ENCODE measurements at regions not wholly inside any gene's neighbourhood (a gene's known extent, or its start where the extent isn't known, plus 50 kb on each side); places are given as distances from the start of the nearest gene placed in this dataset.

GRCh38 chr1:67624680-67625079, 60.3 kb upstream of the GADD45A start:
- Histone ChIP-seq H3K4me1 (ENCODE audit: control insufficient read depth, extremely low read depth, insufficient read depth, low read length) (no peaks in the 10 kb centered on the region), H3K4me3 (replicated peaks in 1 of 4; ENCODE audit: control extremely low read depth in 1 of 4, insufficient read depth in 1 of 4, low read depth in 3 of 4, low read length in 4 of 4) (no peak overlapping the region), H3K27me3 (ENCODE audit: control insufficient read depth, insufficient read depth, low read length) (no peaks in the 10 kb centered on the region), H2AFZ (ENCODE audit: low read length) (no peak overlapping the region), H4K20me1 (ENCODE audit: control insufficient read depth, extremely low read depth, insufficient read depth, low read length) (no peaks in the 10 kb centered on the region), H3K79me2 (ENCODE audit: control insufficient read depth, insufficient read depth, low read length) (no peaks in the 10 kb centered on the region), H3K27ac (ENCODE audit: insufficient read depth, low read length) (no peak overlapping the region), H3K36me3 (ENCODE audit: control insufficient read depth, insufficient read depth, low read length) (no peaks in the 10 kb centered on the region), H3K9me3 (ENCODE audit: control insufficient read depth, insufficient read depth, low read depth, low read length) (no peaks in the 10 kb centered on the region), H3K4me2 (ENCODE audit: extremely low read depth, insufficient read depth, low read length) (no peak overlapping the region), H3K9ac (ENCODE audit: insufficient read depth, low read length) (no peak overlapping the region)
- no peak for DNase-seq (ENCODE audit: low read depth in 2 of 2)
- TF ChIP-seq EZH2 (IDR thresholded peaks at IDR 0.05; ENCODE audit: low read length, missing control alignments) (no peak), CTCF (conservative IDR thresholded peaks at IDR 0.05 in 1 of 2, IDR thresholded peaks at IDR 0.05 in 1 of 2; ENCODE audit: low read depth in 1 of 2, low read length in 2 of 2) (no peak)

GRCh38 chr1:67626090-67626860, 58.7 kb upstream of the GADD45A start:
- no peaks in the 10 kb centered on the region for H3K36me3 ChIP-seq (ENCODE audit: control insufficient read depth, insufficient read depth, low read length)
- no peak overlapping the region for H3K9ac ChIP-seq (ENCODE audit: insufficient read depth, low read length)
- H3K4me1 ChIP-seq (ENCODE audit: control insufficient read depth, extremely low read depth, insufficient read depth, low read length) = no peaks in the 10 kb centered on the region
- H3K27me3 ChIP-seq (ENCODE audit: control insufficient read depth, insufficient read depth, low read length) = no peaks in the 10 kb centered on the region
- H3K4me2 ChIP-seq (ENCODE audit: extremely low read depth, insufficient read depth, low read length) = no peak overlapping the region
- H4K20me1 ChIP-seq (ENCODE audit: control insufficient read depth, extremely low read depth, insufficient read depth, low read length) = no peaks in the 10 kb centered on the region
- DNase-seq (ENCODE audit: low read depth in 2 of 2) = peak; percentile 54 to 87
- H3K9me3 ChIP-seq (ENCODE audit: control insufficient read depth, insufficient read depth, low read depth, low read length) = no peaks in the 10 kb centered on the region
- TF ChIP-seq EZH2 (IDR thresholded peaks at IDR 0.05; ENCODE audit: low read length, missing control alignments) (no peak), CTCF (conservative IDR thresholded peaks at IDR 0.05 in 1 of 2, IDR thresholded peaks at IDR 0.05 in 1 of 2; ENCODE audit: low read depth in 1 of 2, low read length in 2 of 2) (no peak)
- no peak overlapping the region for H2AFZ ChIP-seq (ENCODE audit: low read length)
- H3K4me3 ChIP-seq (replicated peaks in 1 of 4; ENCODE audit: control extremely low read depth in 1 of 4, insufficient read depth in 1 of 4, low read depth in 3 of 4, low read length in 4 of 4) = no peak overlapping the region
- no peak overlapping the region for H3K27ac ChIP-seq (ENCODE audit: insufficient read depth, low read length)
- no peaks in the 10 kb centered on the region for H3K79me2 ChIP-seq (ENCODE audit: control insufficient read depth, insufficient read depth, low read length)

- no peaks in the 10 kb centered on the region for H3K4me1 ChIP-seq (ENCODE audit: control insufficient read depth, extremely low read depth, insufficient read depth, low read length)
- no peak overlapping the region for H3K4me2 ChIP-seq (ENCODE audit: extremely low read depth, insufficient read depth, low read length)
- H3K27ac ChIP-seq (ENCODE audit: insufficient read depth, low read length) = no peak overlapping the region
- no peak for DNase-seq (ENCODE audit: low read depth in 2 of 2)
- H3K79me2 ChIP-seq (ENCODE audit: control insufficient read depth, insufficient read depth, low read length) = no peaks in the 10 kb centered on the region
- H2AFZ ChIP-seq (ENCODE audit: low read length) = no peak overlapping the region
- TF ChIP-seq CTCF (conservative IDR thresholded peaks at IDR 0.05 in 1 of 2, IDR thresholded peaks at IDR 0.05 in 1 of 2; ENCODE audit: low read depth in 1 of 2, low read length in 2 of 2) (no peak), EZH2 (IDR thresholded peaks at IDR 0.05; ENCODE audit: low read length, missing control alignments) (no peak)
- no peak overlapping the region for H3K4me3 ChIP-seq (replicated peaks in 1 of 4; ENCODE audit: control extremely low read depth in 1 of 4, insufficient read depth in 1 of 4, low read depth in 3 of 4, low read length in 4 of 4)
- H4K20me1 ChIP-seq (ENCODE audit: control insufficient read depth, extremely low read depth, insufficient read depth, low read length) = no peaks in the 10 kb centered on the region
- no peak overlapping the region for H3K9ac ChIP-seq (ENCODE audit: insufficient read depth, low read length)
- H3K9me3 ChIP-seq (ENCODE audit: control insufficient read depth, insufficient read depth, low read depth, low read length) = no peaks in the 10 kb centered on the region
- H3K36me3 ChIP-seq (ENCODE audit: control insufficient read depth, insufficient read depth, low read length) = no peaks in the 10 kb centered on the region
- no peaks in the 10 kb centered on the region for H3K27me3 ChIP-seq (ENCODE audit: control insufficient read depth, insufficient read depth, low read length)
Observed at GRCh38 chr1:67626861-67627235, 58.2 kb upstream of the GADD45A start.

Measured in fibroblast of lung (primary cell).